GM18505 (cell line): ENCODE measurements at regions not wholly inside any gene's neighbourhood (a gene's known extent, or its start where the extent isn't known, plus 50 kb on each side); places are given as distances from the start of the nearest gene placed in this dataset.
"Not testable (repeated sequence)": the region's sequence is repeated elsewhere in the genome, so short reads cannot be mapped to it uniquely, and the experiment has no call there.

Experiments
- ATAC-seq: cut with Tn5 transposase; IDR thresholded peaks from one replicate; pipeline ENCODE4 v1.9.1; 2021; ENCODE audit not compliant: unreplicated experiment
- POLR2A ChIP-seq: IDR thresholded peaks from 4 replicates; pipeline ENCODE4 v1.6.1; 2011; ENCODE audit warnings: borderline replicate concordance; ENCODE audit not compliant: insufficient read depth, insufficient read length; ENCODE audit errors: extremely low read depth

DNA sequence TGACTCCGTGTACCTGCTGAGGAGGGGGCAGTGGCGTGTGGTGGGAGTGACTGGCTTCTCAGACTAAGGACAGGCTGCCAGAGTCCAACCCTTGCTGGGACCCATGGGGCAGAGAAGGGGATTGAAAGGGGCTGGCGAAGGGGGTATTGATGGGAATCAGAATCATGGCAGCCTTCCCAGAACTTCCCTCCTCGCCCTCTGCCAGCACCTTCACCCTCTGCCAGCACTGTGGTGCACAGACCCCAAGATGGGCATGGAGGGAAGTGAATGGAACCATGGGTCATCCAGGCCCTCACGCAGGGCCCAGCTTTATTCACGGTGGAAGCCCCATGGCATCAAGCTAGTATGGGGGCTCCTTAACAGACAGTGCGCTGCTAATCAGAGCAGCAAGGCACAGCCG lies 76.8 kb downstream of the IRX5 start:
- ATAC-seq, result no peak
- no peak for TF ChIP-seq POLR2A

GRCh38 chr16:55008836-55009510 lies 78.3 kb downstream of the IRX5 start:
- no peak for ATAC-seq
- TF ChIP-seq POLR2A, result no peak

DNA sequence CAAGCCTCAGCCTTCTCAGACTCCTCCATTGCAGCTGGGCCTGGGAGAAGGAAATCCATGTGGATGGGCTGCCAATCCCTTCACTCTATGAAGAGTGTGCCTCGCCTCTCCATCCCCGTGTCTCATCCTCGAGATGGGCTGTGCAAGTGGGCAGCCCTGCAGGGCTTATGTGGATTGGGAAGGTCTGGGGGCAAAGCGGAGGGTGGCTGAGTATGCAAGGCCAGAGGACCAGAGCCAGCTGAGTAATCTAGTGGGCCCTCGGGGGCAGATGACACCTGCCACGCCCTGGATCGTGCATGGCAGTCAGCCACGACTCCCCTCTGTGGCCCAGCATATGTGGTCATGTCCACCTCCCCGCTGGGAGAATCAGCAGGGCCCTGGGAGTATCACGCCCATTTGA lies 78.9 kb downstream of the IRX5 start:
- no peak for TF ChIP-seq POLR2A
- ATAC-seq, result no peak

- no peak for TF ChIP-seq POLR2A
Observed at GRCh38 chr16:55010492-55011160, 80.0 kb downstream of the IRX5 start.

GRCh38 chr16:55012362-55012761 lies 81.7 kb downstream of the IRX5 start:
- TF ChIP-seq POLR2A, result no peak

More at GRCh38 chr16:55010492-55011160, 80.0 kb downstream of the IRX5 start:
- no peak for ATAC-seq

DNA sequence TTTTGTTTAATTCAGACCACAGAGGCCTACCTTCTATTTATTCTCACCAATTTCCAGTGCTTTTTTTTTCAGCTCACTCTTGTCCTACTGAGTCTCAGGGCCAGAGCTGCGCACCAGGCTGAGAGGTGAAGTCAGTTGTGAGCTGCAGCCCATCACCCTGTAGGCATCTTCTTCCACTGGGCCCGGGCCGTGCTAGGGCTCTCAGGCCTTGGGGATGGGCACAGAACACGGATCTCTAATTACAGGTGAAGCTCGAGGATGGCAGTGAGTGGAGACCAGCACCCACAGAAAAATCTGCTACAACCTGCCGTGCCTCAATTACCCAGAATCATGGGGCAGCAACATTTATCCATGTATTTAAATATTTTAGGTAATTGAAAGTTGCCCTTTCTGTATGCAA lies 82.1 kb downstream of the IRX5 start:
- TF ChIP-seq POLR2A, result no peak
- ATAC-seq, result no peak

More at GRCh38 chr16:55012362-55012761, 81.7 kb downstream of the IRX5 start:
- no peak for ATAC-seq

DNA sequence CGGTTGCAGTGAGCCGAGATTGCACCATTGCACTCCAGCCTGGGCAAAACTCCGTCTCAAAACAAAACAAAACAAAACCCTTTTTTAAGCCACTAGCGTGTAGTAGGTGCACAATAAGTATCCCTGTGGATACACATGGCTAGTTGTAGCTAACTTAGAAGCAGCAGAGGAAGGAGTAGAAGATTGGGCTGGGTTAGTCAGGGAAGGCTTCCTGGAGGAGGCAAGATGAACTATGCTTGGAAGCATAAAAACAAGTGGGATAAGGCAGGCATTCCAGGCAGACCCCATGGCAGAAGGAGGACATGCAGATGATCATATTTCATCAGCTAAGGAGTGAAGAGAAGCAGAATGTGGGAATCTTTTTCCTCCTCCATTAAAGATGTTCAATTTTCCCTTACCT lies 83.4 kb downstream of the IRX5 start:
- TF ChIP-seq POLR2A, result no peak
- no peak for ATAC-seq

- no peak for TF ChIP-seq POLR2A
- ATAC-seq, result no peak
Observed at GRCh38 chr16:55015181-55015913, 84.7 kb downstream of the IRX5 start.

DNA sequence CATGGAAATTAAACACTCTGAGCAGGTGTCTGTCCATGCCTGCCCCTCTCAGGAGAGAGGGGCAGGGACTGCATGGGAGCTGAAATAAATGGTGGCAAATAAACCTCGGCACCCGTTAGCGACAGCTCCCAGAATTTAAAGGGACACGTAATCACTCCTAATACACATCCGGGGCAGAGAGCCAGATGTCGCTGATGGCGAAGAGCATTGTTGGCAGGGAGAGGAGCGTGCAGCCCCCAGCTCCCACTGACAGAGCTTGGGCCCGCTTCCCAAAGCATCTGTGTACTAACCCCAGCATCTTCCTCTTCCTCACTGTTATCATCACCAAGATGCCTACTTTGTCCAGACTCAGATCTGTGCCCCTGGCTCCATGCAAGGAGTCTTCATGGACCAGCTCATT lies 85.8 kb downstream of the IRX5 start:
- TF ChIP-seq POLR2A, result no peak
- no peak for ATAC-seq

GRCh38 chr16:55017321-55017720 lies 86.7 kb downstream of the IRX5 start:
- ATAC-seq, result no peak
- no peak for TF ChIP-seq POLR2A

DNA sequence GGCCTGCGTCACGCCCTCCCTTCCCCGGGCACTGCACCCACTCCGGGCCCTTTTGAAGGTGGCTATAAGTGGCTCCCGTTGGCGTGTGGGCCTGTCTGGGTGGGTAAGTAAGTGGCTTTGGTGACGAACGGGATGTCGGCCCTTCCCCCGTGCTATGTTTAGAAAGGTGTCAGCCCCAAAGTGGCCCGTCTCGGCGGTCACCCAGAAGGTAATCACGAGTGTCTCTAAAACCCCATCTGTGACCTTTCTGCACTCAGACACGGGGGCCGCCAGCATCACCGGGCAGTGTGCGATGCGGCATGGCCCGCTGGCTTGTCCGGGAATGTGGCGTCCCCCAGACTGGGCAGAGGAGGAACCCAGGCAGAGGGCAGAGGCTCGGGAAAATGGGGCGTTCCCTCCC lies 88.2 kb downstream of the IRX5 start:
- ATAC-seq, result no peak
- TF ChIP-seq POLR2A, result no peak

GRCh38 chr16:55019419-55020131 lies 88.9 kb downstream of the IRX5 start:
- no peak for TF ChIP-seq POLR2A
- ATAC-seq, result no peak

DNA sequence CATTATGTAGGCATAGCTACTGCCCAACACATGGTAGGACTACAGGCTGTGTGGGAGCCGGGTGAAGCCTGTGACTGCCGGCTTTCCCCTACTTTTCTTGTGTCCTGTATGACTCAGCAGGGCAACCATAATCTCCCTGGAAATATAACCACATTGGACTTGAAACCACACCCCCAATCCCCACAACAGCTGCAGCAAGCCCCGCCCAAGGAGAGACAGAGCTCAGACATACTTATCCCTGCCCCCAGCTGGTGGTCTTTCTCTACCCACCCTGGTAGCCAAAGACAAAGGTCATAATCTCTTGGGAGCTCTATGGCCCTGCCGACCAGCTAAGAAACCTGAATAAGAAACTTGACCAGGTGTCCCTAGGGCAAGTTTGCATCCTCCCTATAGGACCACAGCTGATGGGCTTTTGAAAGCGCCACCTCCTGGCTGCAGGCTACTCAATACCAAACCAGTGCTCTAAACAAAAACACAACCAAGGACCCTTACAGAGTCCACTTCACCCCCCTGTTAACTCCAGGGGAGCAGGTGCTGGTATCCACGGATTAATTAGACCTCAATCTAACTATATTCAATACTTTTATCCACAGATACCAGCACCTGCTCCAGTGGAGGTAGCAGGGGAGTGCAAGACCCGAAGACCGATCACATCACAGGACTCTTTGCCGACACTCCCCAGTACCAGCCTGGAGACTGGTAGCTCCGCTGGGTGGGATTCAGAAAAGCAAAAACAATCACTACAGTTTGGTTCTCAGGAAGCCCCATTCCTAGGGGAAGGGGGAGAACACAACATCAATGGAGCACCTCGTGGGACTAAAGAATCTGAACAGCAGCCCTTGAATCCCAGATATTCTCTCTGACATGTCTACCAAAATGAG lies 91.2 kb downstream of the IRX5 start:
- no peak for ATAC-seq
- no peak for TF ChIP-seq POLR2A

DNA sequence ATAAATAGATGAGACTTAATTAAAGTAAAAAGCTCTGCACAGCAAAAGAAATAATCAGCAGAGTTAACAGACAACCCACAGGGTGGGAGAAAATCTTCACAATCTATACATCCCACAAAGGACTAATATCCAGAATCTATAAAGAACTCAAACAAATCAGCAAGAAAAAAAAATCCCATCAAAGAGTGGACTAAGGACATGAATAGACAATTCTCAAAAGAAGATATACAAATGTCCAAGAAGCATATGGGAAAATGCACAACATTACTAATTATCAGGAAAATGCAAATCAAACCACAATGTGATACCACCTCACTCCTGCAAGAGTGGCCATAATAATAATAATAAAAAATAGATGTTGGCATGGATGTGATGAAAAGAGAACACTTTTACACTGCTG lies 96.6 kb downstream of the IRX5 start:
- not testable (repeated sequence) for ATAC-seq
